NCI-H2029 (cell line): ENCODE measurements at regions not wholly inside any gene's neighbourhood (a gene's known extent, or its start where the extent isn't known, plus 50 kb on each side); places are given as distances from the start of the nearest gene placed in this dataset.

Source experiments
- DNase-seq: peaks from one replicate; lab custom pipeline; 2025; lab: John Stamatoyannopoulos, UW

DNA sequence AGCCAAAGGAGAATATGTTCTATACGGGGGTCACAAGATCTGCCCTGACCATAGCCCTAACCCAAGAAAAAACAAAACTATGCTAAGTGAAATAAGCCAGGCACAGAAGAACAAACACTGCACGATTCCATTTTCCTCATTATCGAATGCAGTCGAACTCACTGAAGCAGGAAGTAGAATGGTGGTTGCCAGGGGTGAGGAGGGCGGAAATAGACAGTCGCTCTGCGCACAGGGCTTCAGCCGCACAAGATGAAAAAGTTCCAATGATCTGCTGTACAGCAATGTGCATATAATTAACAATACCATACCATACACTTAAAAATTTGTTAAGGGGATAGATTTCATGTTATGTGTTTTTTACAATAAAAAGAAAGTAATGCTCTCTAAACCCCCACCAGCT, 257.7 kb downstream of the TXNL1 start:
- DNase-seq: no peak

DNA sequence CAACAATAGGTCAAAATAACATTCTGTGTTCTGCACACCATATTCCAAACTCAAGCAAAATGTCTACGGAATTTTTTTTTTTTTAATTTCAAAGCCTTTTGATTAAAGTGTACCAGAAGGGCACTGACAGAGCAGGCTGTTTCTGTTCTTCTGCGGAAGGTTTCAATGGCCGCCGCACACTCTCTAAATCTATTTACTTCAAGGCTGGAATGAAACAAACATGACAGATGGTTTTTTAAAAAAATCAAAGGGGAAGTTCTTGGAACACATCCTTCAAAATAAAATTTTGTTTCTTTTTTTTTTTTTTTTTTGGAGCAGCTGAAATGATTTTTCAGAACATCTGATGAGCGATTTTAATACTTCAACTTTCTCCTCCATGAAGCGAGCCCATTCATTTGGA, 259.1 kb downstream of the TXNL1 start:
- DNase-seq: no peak

DNA sequence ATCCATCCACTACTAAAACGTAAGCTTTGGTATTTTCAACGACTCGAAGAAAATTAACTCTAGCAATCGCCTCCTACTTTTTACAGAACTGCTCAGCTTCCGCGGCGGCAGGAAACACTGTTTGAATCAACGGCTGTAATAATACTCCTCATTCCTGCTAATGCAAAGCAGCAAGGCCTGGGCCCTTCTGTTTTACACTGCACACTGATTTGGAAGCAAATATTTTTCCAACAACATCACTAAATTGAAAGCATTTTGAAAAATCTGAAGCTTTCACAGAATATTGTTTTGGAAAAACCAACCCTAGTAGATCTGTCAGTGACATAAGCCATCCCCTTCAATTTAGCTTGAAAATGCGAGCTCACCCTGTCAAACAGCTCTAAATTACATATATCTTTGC, 261.2 kb downstream of the TXNL1 start:
- DNase-seq: no peak

DNA sequence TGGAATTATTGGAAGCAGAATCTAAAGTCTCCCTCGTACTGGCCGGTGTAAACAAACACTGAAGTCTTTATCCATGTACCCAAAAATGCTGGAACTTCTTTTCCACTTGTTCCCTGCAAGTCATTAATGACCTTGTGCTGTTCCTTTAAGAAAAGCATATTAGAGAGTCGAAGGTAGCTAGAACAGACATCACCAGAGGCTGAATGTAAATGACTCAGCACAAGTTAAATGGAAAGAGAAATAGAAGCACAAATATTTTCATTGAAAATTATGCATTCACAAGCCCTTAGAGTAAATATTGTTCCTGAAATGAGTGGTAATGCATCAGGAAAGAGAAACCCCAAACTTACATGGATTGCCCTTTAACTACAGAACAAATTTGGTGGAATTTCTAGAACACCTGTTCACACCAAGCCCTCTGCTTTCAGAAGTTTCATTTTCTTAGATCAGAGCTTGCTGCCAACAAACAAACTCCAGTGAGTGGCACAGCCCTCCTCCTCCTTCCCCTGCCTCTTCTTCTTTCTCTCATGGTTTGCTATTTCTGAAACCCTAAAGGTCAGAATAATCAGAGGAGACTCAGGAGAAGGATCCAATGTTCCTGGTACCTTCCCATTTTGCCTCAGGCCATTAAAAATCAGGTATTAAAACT, 264.3 kb downstream of the TXNL1 start:
- DNase-seq: no peak

DNA sequence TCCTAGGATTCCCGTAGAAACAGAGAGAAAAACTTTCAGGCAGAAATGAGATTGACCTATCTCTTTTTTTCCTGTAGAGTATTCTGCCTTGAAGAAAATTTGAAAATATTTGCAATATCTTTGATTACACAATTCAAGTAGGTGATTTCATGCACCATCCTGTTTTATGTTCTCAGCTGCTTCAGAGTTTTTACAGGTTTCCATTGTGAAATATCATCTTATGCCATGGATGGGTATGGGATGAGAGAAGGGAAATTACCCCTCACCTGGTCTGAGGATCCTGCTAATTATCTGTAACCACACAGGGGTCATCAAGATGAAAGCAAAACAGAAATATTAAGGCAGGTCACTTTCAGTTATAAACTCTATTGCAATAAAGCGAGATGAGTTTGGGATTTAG, 264.8 kb downstream of the TXNL1 start:
- no peak for DNase-seq

DNA sequence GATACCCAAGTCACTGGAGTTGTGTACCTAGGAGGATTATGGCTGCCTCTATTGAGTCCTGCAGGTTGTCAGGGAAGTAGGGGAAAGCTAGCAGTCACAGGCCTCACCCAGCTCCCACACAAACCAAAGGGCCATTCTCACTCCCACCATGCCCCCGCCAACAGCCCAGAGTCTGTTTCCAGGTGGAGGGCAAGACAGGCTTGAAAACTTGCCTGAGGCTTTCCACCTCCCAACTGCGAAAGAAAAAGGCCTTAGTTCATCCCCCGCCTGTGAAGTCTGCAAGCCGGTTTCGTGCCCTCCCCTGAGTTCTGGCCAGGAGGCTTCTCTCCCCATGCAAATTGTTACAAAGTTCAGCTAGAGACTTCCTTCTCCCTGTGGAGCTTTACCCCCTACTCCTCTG, 270.3 kb downstream of the TXNL1 start:
- DNase-seq: no peak

DNA sequence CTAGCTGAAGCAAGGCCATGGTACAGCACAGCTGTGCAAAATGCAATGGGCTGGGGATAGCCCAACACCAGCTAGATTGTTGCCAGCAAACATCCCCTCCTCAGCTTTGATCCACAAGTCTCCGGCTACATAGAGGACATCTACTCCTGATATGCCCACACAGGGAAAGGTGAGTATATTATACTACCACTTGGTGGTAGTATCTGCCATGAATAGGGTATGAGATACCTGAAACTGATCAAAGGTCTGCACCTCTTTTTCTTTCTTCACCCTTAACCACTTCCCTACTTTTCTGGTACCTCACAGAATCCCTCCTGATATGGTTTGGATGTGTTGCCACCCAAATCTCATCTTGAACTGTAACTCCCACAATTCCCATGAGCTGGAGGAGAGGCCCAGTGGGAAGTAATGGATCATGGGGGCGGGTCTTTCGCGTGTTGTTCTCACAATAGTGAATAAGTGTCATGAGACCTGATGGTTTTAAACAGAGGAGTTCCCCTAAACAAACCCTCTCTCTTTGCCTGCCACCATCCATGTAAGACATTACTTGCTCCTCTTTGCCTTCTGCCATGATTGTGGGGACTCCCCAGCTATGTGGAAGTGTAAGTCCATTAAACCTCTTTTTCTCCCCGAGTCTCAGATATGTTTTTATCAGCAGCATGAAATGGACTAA, 279.6 kb downstream of the TXNL1 start:
- no peak for DNase-seq

DNA sequence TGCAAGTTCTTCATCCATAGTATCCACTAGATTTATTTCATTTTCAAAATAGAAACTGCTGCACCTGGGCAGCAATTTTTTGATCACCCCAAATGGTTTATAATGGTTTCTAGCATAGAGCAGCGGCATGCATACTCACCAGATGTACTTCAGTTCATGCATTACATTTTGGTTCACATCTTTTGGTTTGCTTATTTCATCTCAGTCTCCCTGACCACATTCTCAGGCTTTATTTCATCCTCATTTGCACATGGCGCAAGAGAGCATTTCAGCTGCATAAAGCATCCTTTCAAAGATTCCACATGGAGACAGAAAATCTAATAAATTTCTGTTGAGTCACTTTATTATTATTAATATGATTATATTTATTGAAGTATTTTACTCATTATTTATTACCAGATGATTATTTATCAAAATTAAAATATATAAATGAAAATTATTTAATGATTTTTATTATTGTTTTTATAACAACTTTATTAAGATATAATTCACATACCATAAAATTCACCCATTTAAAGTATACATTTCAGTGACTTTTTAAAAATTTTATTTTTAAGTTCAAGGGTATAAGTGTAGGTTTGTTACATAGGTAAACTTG, 284.6 kb downstream of the TXNL1 start:
- DNase-seq: no peak

DNA sequence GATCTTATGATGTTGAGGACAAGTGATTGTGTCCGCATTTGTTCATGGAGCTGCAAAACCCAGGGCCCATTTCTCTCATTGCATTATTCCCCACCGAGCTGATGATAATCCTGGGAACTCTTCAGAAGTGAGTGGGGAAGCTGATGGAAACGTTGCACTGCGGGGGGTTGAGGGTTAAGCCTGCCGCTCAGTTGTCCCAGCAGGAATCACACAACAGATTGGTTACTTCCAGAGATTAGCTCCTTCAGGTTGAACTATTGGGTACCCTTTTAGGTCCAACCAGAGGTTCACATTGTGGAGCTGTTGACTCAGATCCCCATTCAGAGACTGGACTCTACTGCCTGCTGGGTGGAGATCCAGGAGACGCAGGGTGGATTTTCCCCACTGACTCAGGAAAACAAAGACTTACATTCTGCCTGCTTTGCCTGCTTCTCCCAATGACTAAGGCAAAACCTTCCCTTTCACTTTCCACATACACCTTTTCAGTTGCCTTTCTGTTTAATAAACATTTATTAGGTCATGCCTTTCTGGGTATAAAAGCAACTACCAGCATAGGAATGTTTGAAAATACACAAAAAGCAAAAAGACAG, 286.4 kb downstream of the TXNL1 start:
- no peak for DNase-seq

DNA sequence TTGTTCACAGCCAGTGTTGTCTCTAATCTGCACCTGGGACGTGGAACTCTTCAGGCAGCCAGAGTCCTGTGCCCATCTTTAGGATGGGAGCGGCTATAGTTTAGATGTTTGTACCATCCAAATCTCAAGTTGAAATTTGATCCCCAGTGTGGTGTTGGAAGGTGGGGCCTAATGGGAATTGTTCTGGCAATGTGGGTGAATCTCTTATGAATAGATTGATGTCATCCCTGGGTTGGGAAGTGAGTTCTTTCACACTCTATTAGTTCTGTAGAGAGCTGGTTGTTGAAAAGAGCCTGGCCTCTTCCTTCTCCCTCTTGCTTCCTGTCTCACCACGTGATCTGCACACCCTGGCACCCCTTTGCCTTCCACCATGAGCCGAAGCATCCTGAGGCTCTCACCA, 300.9 kb downstream of the TXNL1 start:
- no peak for DNase-seq

DNA sequence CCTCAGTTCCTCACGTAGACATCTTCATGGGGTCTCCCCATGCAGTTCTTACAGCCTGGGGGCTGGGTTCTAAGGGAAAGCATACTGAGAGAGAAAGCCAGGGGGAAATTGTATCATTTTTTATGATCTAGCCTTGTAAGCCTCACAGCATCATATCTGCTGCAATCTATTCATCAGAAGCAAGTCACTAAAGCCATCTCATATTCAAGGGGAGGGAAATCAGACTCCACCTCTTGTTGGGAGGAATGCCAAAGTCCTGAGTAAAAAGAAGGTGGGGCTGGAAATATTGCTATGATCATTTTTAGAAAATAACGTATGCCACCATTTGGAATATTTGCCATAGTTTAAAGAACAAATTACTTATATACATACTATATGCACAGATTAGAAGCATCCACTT, 304.6 kb downstream of the TXNL1 start:
- no peak for DNase-seq

DNA sequence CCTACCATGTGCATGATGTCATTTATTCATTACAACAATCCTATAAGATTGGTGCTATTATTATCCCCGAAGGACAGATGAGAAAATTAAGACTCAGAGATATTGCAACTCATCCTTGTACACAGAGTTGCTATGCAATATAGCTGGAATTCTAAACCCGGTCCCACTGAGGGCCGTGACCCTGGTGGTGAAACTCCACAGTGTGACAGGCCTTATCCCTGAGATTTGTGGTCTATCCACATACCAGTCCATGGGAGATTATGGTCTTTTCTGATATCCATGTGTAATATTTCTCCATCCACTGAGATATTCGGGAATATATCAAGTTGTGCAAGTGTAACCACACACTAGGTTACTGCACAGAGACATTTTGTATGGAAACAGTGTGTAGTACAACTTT, 305.2 kb downstream of the TXNL1 start:
- no peak for DNase-seq

DNA sequence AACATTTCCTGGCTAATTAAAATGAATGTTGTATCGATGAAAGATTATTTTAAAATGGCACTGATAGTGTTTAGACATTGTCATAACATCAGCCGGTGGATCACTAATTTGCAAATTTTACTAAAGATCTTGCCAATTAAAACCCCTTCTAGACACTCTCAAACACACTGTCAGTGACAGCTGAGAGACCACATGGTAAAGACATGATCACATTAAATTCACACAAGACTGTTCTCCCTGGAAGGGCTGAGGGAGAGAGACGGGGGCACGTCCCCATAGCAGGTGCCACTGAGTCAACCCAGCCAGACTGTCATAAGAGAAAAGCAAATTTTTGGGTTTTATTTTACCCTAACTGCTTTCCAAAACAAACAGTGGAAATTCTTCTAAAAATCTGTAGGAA, 306.0 kb downstream of the TXNL1 start:
- no peak for DNase-seq

DNA sequence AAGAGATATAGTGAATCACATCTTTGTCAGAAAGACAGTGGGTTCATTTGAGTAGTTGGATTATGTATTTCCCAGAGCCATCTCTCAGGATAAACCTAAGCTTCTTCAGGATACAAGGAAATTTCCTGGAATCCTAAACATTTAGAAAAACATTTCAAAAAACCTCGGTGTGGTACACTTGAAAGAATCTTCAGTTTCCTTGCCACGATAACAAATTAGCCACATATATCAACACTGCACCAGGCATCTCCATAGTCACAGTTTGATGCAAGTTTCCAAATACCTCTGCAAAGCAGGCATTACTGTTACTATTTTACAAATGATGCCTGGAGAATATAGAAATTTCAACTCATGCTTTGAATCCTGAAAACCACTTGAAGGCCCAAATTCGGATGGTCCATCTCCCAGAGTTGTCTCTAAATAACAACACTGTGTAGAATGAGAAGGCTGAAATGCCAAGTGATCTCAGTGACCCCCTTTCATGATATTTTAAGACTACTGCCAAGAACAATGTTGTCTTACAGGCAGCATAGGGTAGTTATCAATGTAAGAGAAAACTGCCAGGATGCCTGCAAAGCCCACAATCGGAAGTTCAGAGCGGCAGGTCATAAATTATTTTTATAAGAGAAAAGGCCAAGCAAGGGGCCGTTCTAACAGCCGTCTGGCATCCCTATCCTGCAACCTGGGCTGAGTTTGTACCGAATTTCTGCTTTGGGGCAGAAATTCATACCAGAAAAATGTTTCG, 307.9 kb downstream of the TXNL1 start:
- DNase-seq: no peak

DNA sequence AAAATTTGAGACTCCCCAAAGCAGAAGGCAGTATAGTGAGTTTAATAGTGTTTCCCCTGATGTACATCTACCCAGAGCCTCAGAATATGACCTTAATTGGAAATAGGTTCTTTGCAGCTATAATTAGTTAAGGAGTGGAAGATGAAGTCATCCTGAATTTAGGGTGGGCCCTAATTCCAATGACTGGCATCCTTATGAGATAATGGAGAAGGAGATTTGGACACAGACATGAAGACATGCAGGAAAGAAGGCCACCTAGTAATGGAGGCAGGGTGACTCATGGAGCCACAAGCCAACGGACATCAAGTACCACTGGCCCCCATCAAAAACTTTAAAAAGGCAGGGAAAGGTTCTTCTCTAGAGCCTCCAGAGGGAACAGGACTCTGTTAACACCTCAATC, 308.9 kb downstream of the TXNL1 start:
- DNase-seq: no peak

DNA sequence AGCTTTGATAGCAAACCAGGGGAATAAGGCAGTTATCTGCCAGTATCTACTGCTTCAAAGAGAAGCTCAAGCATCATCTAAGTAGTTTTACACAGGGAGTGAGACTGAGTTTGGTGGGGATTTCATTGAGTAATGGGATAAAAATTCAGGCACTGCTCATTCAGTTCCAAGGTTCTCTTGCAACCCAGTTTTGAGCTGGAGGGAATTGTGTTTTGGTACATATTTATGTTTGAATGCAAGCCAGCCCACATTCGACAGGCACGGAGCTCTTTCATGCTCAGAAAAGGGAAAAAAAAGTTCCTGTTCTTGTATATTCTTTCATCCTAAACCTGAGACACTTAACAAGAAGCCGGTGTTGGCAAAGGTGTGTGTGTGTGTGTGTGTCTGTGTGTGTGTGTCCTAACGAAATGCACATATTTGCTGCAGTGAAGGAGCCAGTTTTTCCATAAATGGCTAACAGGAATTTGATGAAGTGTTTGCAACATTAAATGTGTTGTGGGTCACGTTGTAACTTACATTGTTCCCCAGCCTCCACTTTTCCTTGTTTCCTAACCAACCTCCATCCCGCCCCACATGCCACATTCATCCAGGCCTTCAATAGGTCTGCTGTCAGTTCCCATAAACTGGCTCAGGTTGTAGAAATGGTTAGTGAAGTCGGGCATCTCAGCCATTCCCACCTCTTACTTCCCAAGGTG, 311.1 kb downstream of the TXNL1 start:
- no peak for DNase-seq

DNA sequence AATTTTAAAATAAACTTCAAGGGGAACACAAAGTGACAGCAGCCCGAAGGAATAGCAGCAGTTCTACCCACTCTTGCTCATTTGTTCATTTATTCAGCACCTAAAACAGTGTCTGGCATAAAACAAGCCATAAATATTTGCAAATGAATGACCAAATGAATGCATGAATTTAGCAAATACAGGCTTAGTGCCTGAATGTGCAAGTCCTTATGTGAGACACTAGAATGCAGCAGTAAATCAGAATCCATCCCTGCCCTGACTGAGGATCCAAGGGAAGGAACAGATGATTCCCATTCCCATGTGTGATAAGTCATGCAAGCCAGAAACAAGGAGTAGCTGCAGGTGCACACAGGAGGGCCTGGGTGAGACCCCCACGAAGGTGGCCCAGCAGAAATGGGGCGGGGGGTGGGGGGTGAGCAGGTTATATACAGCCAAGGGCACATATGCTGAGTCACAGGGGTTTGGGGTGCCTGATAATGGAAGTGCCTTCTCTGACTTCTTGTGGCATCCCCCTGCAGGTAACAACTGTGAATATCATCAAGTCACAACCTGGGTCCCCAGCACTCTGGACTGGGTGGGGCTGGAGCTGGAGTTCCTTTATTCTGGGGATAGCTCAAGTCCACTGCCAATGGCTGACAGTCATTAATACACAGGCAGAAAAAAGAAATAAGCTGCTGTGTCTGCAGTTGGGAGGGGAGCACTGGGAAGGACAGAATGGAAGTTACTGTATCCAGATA, 311.9 kb downstream of the TXNL1 start:
- no peak for DNase-seq

DNA sequence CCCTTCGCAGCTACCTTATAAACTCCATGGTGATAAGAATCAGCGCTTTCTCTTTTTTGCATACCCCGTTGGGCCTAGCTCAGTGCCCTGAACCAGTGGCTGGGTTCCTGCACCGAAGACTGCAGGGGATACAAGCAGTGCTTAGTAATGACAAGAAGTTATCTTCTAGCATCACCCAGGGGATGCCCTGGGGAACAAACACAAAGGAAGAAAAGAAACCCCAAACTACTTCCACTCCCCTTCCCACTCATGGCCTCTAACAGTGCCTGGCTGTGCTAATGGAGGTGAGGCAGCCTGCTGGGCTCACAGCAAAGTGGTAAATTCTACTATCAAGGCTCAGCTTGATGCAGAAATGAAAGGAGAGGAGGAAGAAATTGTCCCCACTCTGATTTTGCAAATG, 314.7 kb downstream of the TXNL1 start:
- DNase-seq: no peak

DNA sequence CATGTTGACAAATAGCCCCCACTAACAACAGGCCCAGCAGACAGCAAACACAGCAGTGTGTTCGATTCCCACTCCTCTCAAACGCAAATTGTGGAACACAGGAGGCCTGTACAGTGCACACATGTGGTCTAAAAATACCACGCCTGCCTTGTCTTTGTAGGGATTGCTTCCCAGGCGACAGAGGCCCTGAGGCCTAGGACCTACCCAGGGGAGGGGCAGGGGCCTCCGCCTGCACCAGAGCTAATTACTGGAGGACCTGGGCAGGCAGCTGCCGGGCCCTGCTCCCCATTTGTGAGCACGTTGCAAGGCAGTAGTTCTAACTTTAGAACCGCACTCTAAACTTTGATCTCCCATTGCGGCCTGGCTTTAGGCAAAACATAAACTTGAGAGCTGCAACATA, 316.0 kb downstream of the TXNL1 start:
- DNase-seq: no peak

DNA sequence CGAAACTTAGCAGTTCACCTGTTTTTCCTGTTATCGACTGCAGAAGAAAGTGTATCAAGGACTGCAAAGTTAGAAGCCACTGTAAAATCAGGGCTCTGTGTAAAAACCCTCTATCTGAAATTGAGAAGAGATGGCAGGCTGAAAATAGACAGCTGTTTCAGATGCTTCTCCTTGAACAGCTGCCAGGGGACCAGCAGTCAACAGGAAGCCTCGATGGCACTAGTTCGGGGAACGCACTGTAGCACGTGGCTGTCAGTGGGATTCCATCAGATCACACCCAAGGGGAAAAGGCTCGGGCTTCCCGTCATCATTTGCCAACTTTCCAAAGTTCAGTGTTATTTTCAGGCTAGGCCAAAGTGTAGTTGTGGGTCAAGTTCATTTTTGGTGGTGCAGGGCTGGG, 316.9 kb downstream of the TXNL1 start:
- no peak for DNase-seq

DNA sequence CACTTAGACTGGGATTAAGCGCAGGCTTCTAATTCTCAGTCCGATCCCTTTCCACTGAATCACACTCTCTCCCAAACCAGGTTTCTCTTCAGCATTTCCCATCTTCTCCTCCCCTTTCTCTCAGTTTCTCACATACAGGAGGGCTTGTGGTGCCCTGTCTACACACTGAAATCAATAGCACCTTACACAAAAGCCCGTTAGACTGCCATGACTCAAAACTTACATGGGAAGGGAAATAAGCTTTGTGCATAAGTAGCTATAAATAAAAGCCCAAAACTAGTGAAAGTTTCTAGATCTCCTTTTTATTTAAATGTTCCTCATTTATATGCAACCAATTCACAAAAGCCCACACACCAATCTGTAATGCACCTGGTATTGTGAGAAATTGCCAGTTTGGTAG, 318.4 kb downstream of the TXNL1 start:
- no peak for DNase-seq
